ENCODE measurements at regions not wholly inside any gene's neighbourhood (a gene's known extent, or its start where the extent isn't known, plus 50 kb on each side); places are given as distances from the start of the nearest gene placed in this dataset.

- TF ChIP-seq ZNF274 (IDR thresholded peaks at IDR 0.05; ENCODE audit: low read depth, low read length), result no peak
- no peak for TF ChIP-seq SUZ12 (IDR thresholded peaks at IDR 0.05; ENCODE audit: extremely low read depth, insufficient read depth, insufficient read length)
Observed at GRCh38 chr14:40139657-40140056, 707.4 kb upstream of the FBXO33 start.
